ENCODE measurements at regions not wholly inside any gene's neighbourhood (a gene's known extent, or its start where the extent isn't known, plus 50 kb on each side); places are given as distances from the start of the nearest gene placed in this dataset.

DNA sequence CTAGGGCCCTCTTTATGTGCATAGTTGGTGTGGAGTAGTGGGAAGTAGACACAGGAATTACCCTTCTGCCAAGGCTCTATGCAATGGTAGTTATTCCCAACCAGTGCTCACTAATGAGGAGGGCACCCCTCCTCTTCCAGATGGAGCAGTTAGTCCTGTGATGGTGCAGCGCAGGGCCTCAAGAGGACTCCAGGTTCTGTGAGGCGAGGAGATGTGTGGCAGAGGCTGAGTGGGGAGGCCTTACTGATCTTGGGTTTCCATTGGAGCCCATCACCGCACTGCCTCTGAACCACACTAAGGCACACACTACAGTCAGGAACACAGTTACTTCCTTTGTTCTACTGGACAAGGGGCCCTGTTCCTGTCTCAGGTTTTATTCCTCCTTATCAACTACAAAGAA, 122.5 kb upstream of the POU3F1 start:
- TF ChIP-seq, protein P1, sequence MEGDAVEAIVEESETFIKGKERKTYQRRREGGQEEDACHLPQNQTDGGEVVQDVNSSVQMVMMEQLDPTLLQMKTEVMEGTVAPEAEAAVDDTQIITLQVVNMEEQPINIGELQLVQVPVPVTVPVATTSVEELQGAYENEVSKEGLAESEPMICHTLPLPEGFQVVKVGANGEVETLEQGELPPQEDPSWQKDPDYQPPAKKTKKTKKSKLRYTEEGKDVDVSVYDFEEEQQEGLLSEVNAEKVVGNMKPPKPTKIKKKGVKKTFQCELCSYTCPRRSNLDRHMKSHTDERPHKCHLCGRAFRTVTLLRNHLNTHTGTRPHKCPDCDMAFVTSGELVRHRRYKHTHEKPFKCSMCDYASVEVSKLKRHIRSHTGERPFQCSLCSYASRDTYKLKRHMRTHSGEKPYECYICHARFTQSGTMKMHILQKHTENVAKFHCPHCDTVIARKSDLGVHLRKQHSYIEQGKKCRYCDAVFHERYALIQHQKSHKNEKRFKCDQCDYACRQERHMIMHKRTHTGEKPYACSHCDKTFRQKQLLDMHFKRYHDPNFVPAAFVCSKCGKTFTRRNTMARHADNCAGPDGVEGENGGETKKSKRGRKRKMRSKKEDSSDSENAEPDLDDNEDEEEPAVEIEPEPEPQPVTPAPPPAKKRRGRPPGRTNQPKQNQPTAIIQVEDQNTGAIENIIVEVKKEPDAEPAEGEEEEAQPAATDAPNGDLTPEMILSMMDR (IDR thresholded peaks at IDR 0.05) = no peak
- no peak for TF ChIP-seq POLR2A (IDR thresholded peaks at IDR 0.05)
